Coronary artery (tissue), 2 donors: ENCODE measurements at regions not wholly inside any gene's neighbourhood (a gene's known extent, or its start where the extent isn't known, plus 50 kb on each side); places are given as distances from the start of the nearest gene placed in this dataset.

Experiments
- DNase-seq: peaks from one replicate; pipeline ENCODE4 v3.0.0-alpha.2; 2017; ENCODE audit warnings: low spot score
- H3K27ac ChIP-seq, 2 donors: fragments of 200-600 bp; sonication (generic); one replicate each; pipeline ENCODE4 v1.5.1; 2016 to 2019
- H3K4me3 ChIP-seq: fragments of 200-600 bp; sonication (generic); 2 replicates; pipeline ENCODE4 v1.5.1; 2016; ENCODE audit warnings: mild to moderate bottlenecking, moderate library complexity
- TF ChIP-seq, protein P1 (sequence below): fragments of 200-600 bp; sonication (generic); IDR thresholded peaks from one replicate; pipeline ENCODE4 v1.5.1; 2019; ENCODE audit warnings: antibody characterized with exemption

DNA sequence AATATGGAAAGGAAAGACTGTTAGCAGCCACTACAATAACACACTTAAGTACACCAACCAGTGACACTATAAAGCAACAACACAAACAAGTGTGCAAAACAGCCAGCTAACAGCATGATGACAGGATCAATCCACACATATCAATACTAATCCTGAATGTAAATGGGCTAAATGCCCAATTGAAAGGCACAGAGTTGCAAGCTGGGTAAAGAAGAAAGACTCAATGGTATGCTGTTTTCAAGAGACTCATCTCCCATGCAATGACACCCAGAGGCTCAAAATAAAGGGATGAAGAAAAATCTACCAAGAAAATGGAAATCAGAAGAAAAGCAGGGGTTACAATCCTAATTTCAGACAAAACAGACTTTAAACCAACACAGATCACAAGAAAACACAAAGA lies 94.2 kb upstream of the ENPEP start:
- no peak for DNase-seq
- TF ChIP-seq, protein P1, sequence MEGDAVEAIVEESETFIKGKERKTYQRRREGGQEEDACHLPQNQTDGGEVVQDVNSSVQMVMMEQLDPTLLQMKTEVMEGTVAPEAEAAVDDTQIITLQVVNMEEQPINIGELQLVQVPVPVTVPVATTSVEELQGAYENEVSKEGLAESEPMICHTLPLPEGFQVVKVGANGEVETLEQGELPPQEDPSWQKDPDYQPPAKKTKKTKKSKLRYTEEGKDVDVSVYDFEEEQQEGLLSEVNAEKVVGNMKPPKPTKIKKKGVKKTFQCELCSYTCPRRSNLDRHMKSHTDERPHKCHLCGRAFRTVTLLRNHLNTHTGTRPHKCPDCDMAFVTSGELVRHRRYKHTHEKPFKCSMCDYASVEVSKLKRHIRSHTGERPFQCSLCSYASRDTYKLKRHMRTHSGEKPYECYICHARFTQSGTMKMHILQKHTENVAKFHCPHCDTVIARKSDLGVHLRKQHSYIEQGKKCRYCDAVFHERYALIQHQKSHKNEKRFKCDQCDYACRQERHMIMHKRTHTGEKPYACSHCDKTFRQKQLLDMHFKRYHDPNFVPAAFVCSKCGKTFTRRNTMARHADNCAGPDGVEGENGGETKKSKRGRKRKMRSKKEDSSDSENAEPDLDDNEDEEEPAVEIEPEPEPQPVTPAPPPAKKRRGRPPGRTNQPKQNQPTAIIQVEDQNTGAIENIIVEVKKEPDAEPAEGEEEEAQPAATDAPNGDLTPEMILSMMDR, result no peak
- Histone ChIP-seq H3K4me3 (no peak overlapping the region), H3K27ac (no peak overlapping the region)

DNA sequence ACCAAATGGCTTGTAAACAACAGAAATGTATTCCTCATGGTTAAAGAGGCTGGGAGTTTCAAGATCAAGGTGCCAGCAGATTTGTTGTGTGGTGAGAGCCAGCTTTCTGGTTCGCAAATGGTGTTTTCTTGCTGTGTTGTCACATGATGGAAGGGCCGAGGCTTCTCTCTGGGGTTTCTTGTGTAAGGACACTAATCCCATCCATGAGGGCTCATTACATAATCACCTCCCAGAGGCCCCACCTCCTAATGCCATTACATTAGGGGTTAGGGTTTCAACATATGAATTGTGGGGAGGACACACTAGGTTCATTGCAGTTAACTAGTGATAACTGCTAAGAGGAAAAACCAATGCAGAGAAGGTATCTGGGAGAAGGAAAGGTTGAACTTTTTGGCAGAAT lies 103.5 kb upstream of the ENPEP start:
- TF ChIP-seq, protein P1, result no peak
- H3K4me3 ChIP-seq, result no peak overlapping the region
- no peak overlapping the region for H3K27ac ChIP-seq
- no peak for DNase-seq

DNA sequence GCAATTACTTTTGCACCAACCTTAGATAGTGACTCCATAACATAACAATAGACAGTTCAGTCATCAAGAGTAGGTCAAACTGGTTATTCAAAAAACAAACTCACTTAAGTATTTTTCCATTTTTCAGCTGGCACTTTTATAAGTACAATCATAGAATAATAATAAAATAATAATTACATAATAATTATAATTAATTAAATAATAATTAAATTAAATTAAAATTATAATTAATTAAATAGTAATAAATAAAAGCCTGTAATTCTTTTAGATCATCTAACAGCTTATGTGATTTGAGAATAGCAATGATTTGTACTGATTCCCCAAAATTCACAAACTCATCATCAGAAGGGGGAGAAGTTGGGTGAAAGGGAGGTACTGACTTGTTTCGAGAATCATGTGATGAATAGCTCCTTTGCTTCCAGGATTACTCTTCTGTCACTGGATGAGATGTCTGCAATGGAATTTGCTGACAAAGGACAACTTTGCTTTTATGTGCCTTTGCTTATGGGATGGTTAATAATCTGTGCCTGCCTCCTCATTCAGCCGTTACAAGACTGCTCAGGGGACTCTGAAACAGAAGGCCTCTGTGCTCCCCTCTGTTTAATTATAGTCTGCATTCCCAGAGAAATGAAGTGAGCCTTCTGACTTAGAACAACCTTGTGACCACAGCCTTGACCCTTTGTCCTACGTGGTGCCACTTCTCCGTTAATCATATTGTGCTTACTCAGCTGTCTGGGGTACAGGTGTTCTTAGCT lies 104.8 kb upstream of the ENPEP start:
- DNase-seq, result no peak
- Histone ChIP-seq H3K4me3 (no peak overlapping the region), H3K27ac (no peak overlapping the region)
- TF ChIP-seq, protein P1, result no peak

DNA sequence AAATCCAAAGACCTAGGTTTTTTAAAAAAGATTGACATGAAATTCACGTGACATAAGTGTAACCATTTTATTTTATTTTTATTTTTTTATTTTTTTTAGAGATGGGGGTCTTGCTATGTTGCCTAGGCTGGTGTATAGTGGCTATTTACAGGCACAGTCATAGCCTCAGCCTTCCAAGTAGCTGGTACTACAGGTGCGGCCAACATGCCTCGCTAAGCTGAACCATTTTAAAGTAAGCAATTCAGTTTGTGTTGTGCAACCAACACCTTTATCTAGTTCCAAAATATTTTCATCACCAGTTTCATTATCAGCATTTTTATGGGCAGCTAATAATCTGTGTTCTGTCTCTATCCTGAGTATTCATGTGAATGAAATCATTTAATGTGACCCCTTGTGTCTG lies 107.5 kb upstream of the ENPEP start:
- TF ChIP-seq, protein P1, result no peak
- Histone ChIP-seq H3K4me3 (no peak overlapping the region), H3K27ac (no peak overlapping the region)
- no peak for DNase-seq

DNA sequence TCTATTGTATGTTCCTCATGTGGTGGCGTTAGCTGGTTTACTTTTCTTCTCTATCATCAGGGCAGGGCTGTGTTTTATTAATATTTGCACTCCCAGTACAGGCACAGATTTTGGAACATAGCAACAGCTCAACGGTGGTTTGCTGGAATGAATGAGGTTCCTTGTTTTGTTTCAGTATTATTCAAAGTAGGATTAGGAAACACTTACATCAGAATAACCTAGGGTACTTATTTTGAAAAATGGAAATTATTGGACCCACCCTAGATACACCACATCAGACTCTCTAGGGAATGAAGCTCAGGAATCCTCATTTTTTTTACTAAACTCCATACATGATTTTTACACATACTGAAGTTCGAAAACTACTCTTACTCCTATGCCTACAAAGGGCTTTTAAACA lies 108.8 kb upstream of the ENPEP start:
- Histone ChIP-seq H3K27ac (no peak overlapping the region), H3K4me3 (no peak overlapping the region)
- TF ChIP-seq, protein P1, result no peak
- DNase-seq, result no peak

DNA sequence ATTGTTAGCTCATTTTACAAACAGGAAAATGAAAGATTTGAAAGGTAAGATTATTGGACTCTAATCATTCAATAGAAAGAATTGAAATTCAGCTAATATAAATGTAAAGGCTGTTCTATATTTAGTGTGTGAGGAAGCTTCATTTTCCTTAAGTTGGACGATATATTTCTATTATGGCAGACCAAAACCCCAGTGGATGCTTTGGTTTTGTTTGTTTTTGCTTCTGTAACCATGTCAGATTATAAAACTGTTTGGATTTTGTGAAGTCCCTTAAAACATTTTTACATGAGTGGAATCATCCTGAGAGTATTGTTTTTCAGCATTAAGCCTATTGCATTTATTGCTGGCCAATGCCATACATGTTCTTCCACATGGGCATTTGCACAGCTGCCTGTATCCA lies 110.2 kb upstream of the ENPEP start:
- no peak for DNase-seq
- no peak overlapping the region for H3K4me3 ChIP-seq
- H3K27ac ChIP-seq, result no peak overlapping the region
- TF ChIP-seq, protein P1, result no peak

DNA sequence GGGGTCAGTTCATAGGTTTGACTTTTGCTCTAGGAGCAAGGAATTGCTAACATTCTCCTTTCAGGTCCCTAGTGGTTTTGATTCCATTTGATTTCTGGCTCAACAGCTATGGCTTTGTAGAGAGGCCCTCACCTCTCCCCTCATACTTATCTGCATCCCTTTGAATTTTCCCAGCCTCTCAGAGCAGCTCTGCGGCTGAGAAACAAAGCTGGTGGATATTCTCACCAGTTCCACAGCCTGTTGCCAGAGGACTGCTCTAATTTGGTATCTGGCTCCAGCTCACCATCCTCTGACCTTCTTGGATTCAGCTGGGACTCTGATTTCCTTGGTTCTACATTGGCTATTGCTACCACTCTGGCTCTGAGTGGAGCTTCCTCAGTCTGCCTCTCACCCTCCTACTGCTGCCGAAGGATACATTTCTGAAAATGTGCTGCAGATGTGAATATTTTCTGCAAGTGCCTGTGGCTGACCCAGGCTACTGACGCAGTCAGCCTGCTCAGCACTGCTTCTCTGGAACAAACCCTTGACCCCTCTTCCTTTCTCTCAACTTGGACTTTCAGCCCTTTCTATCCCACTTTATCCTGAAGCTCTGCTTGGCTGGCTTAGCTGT lies 110.9 kb upstream of the ENPEP start:
- peak overlapping the region in 1 of 2 donors; percentile 27 for H3K27ac ChIP-seq

More for the DNA sequence above, 110.9 kb upstream of the ENPEP start:
- DNase-seq, result no peak
- TF ChIP-seq, protein P1, result no peak
- no peak overlapping the region for H3K4me3 ChIP-seq
